Hepatic stellate cell (primary cell): ENCODE measurements at regions not wholly inside any gene's neighbourhood (a gene's known extent, or its start where the extent isn't known, plus 50 kb on each side); places are given as distances from the start of the nearest gene placed in this dataset.

Source experiments
- DNase-seq: peaks from one replicate; pipeline ENCODE4 v3.0.0; 2011; ENCODE audit warnings: low spot score

DNA sequence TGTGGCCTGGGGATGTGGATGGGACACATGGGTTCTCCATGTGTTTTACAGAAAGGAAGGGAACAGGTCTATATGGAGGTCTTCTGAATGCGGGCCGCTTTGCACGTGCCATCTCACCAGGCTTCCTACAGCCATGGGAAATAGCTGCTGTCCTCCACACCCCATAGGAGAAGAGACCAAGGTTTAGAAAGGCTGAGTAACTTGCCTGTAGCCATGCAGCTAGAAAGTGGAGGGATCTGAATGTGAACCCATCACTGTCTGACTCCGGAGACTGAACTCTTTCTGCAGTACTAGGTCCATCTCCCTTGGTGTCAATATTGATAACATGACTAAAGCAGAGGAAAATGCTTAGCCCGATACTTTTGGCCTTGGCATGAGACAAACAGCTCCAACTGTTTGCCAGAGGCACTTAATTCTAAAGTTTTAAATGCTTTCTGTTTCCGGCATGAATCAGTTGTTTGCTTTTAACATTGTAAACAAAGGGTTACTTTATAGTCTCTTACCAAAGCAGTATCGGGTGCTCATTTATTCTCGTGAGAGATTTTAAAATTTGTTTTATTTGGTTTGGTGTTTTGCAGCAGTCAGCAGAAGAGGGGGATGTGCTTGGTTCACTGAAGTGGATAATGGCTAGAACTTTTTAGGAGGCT is 64.8 kb upstream of the LOXL4 start:
- DNase-seq = no peak

DNA sequence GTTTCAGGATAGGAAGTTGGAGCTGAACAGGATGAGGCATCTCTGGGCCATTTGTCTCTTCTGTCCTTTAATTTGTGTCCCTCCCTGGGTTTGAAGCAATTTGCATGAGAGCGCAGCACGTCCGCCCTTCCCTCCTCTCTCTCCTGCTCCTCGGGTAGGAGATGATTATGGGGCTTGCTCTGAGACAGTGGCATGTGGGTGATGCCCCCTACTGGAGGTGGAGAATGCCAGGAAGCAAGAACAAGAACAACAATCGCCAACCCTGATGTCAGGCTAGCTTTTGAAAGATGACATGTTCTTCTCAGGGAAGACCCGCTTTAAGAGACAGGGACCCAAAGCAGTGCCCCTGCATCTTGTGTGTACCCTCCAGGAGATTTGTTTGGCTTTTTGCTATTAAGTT is 63.9 kb upstream of the LOXL4 start:
- DNase-seq = no peak

DNA sequence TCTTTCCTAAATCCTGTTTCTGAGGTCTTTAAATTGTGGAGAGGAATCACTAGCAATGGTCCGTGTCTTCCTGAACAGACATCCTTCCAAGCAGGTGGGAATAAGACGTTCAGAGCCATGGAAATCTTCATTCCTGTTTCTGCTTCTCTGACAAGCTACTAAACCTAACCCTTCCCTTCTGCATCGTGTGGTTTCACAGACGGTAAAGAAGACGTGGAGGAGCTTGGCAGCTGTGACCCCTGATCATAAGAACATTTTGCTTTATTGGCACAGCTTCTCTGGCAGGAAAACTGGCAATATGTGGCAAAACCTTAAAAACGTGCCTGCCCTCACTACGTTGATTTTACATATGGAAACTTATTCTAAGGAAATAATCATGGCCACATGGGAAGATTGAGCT is 63.0 kb upstream of the LOXL4 start:
- no peak for DNase-seq

DNA sequence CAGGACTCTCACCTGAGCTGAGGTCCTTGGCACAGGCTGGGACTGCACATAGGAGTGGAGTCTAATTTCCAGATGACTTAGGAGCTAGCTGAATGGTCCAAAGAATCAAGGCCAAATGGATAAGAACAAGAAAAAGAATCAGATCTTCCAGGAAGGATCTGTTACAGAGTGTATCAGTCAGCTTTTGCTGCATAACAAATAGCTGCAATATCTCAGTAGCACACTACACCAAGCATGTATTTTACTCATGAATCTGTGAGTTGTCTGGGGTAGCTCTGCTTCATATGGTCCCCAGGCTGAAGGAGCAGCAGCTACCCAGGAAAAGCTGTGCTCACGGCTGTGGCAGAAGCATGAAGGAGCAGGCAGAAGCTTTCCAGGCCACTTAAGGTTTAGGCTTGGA is 60.6 kb upstream of the LOXL4 start:
- no peak for DNase-seq

DNA sequence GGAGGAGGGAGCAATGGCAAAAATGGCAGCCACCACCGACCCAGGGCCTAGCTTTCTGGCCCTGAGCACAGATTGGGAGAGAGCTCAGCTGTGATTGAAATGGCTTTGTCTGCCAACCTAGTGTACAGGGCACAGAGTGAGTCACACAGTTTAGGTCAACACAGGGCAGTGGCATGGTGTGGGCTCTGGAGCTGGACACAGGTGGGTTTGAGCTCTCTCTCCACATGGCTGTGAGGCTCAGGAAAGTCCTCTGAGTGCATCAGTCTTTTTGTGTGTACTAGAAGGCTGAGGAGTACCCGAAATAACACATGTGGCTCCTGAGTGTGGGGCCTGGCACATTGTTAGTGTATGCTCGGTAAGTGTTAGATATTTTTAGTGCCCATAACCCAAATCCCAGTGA is 60.2 kb upstream of the LOXL4 start:
- no peak for DNase-seq

DNA sequence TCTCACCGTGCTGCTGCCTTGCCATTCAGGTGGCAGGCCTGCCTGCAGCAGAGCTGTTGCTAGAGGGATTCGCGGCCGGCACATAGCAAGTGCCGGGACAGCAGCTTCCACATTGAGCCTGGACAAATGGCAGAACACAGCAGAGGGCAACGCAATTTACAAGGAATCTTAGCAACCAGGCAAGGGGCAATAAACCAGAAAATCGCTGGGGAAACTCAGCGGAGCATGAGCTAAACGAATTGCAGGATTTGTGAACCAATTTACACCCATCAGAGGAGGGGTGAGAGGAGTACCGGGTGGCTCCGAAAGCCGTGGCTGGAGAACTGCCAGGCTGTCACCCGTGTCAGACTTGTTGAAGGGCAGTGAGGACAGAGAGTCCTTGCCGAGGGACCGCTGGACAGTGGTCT is 58.6 kb upstream of the LOXL4 start:
- no peak for DNase-seq

DNA sequence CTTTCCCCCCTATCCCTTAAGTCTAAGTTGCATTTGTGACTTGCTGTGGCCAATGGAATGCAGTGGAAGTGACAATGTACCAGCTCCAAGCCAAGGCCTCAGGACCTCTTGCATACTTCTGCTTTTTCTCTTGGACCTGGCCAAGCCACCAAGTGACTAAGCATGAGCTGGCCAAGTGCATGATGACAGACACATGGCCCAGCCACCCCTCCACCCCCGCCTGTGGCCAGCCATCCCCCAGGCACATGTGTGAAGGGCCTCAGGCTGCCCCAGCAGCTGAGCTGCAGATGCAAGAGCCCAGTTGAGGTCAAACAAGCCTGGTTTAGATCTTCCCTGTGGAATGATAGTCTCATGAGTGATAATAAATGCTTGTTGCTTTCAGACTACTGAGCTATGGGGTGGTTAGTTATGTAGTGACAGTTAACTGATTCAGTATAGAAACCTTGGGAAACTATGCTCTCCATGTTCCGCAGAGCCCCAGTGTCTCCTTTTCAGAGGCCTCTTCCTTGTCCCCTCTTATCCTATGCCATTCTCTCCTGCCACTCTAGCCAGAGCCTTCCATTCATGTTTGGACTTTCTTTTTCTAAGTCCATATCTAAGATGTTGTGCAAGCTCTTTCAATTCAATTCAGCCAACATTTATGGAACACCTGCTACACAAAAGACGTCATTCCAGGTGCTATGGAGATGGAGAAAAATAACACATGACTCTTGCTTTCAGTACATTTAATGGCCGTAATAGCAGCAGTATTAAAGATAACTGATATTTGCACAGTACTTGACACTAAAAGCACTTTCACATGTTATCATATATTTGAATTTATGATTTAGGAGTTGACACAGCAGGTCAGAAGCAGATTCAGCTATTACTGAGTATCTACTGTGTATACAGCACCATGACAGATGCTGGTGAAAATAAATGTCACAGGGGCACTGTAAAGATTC is 55.5 kb upstream of the LOXL4 start:
- DNase-seq = peak; percentile 94

DNA sequence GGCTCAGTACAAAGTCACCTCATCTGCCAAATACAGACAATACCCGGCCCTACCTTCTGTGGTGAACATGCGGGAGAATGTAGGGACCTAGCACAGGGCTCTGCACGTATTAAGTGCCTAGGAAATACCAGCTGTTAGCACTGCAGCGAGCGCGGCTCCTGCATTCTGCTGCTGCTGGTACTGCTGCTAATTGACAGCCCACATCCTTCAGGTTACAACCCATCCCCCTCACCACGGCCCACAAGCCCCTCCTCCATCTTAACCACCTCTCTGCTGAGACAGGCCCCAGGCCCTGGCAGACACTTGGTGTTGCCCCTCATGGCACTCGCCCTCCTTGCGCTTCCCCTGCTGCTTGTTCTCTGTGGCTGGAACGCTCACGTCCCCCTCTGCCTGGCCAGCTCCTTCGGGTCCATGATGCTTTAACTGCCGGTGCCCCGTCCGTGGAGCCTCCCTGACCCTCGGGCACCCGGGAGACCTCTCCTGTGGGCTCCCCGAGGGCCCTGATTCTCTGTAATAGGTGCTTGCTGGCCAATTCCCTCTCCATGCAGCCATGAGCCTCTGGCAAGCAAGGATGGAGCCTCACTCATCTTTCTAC is 53.3 kb upstream of the LOXL4 start:
- no peak for DNase-seq

DNA sequence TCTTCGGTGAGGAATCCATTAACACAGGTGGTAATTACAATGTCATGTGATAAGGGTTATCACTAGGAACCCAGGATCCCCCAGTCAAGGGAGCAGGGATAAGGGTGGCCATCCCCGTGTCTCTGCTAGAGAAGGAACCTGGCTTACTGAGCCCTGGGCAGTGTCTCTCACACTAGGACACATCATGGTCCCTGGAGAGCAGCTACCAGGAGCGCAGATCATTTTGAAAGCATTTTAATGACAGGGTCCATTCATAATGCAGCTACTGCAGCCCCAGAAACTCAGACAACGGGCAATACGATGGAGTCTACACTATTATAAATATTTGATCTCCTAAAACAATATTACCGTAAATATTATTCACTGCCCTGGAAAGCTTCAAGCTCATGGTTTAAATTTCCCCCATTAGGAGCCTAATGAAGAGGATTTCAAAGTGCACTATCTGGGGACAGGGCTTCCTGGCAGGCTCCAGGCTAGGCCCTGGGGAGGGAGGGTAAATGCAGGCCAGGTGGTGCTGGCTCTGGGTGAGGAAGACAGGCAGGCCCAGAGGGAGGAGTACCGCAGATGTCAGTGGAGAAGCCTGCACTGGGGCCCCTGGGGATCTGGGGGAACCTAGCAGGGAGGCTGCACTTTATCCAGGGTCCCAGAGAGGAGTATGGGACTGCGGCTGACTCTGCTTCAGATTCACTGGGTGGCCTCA is 52.6 kb upstream of the LOXL4 start:
- no peak for DNase-seq

DNA sequence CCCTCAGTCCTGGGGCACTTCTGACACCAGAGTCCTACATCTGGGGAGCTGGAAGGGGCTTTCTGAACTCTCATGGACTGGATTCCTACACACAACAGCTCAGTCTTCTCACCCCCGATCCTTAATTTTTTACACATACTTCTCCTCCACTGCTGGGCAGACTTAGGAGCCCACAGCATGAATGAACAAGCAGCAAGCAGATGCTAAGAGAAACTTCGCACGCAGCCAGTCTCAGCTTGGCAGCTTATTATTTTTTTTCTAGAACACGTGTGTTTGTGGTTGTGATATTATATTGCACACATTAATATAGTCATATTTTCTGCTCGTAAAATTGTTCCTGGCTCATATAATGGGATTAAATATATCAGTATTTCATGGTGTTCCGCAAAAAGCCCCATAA is 50.9 kb upstream of the LOXL4 start:
- DNase-seq = no peak
